Endothelial cell of umbilical vein (primary cell): ENCODE measurements at regions not wholly inside any gene's neighbourhood (a gene's known extent, or its start where the extent isn't known, plus 50 kb on each side); places are given as distances from the start of the nearest gene placed in this dataset.

Source experiments
- CTCF ChIP-seq, 2 donors: IDR thresholded peaks; 1 replicate in 1 of 2; 2 replicates in 1 of 2; pipeline ENCODE4 v1.5.1; 2011; ENCODE audit warnings: low read length in 2 of 2, mild to moderate bottlenecking in 2 of 2, moderate library complexity in 2 of 2, control low read depth in 1 of 2, inconsistent platforms in 1 of 2, low read depth in 1 of 2; ENCODE audit not compliant: insufficient read depth in 1 of 2; ENCODE audit errors: extremely low read depth in 1 of 2
- EZH2 ChIP-seq: IDR thresholded peaks from 2 replicates; pipeline ENCODE4 v1.6.1; 2012; ENCODE audit warnings: borderline replicate concordance, low read depth, mild to moderate bottlenecking, moderate library complexity, low read length, inconsistent platforms; ENCODE audit not compliant: severe bottlenecking

GRCh38 chr10:78395162-78395561, 361.5 kb downstream of the RPS24 start:
- TF ChIP-seq CTCF (IDR thresholded peaks at IDR 0.05; ENCODE audit: extremely low read depth in 1 of 2, insufficient read depth in 1 of 2, low read depth in 1 of 2, low read length in 2 of 2): no peak
- no peak for TF ChIP-seq EZH2
